GM13976 (cell line): ENCODE measurements at regions not wholly inside any gene's neighbourhood (a gene's known extent, or its start where the extent isn't known, plus 50 kb on each side); places are given as distances from the start of the nearest gene placed in this dataset.

ENCODE experiments used
- DNase-seq: peaks from one replicate; pipeline ENCODE4 v3.0.0; 2012; ENCODE audit warnings: low spot score
- CTCF ChIP-seq: IDR thresholded peaks from 2 replicates; pipeline ENCODE4 v1.5.1; 2012; ENCODE audit warnings: borderline replicate concordance, mild to moderate bottlenecking; ENCODE audit not compliant: insufficient read depth; ENCODE audit errors: extremely low read depth, missing control alignments, control extremely low read depth
- in situ Hi-C: fragments of 300-500 bp; cut with MboI; formaldehyde crosslinking; loops from one replicate; pipeline ENCODE4 v1.12.0; 2022; ENCODE audit warnings: low sequenced_read_pairs, mixed read lengths, inconsistent platforms; ENCODE audit not compliant: unreplicated experiment

GRCh38 chr6:1135726-1136414 is 176.0 kb upstream of the FOXQ1 start:
- in situ Hi-C loops, result no loop called here
- no peak for DNase-seq
- TF ChIP-seq CTCF, result no peak

- no peak for TF ChIP-seq CTCF
- DNase-seq, result no peak
- in situ Hi-C loops, result no loop called here
Observed at GRCh38 chr6:1131285-1132079, 180.4 kb upstream of the FOXQ1 start.

GRCh38 chr6:1130709-1131108 is 181.2 kb upstream of the FOXQ1 start:
- no peak for DNase-seq
- in situ Hi-C loops, result no loop called here
- no peak for TF ChIP-seq CTCF

GRCh38 chr6:1129131-1129530 is 182.8 kb upstream of the FOXQ1 start:
- in situ Hi-C loops, result no loop called here
- no peak for TF ChIP-seq CTCF
- no peak for DNase-seq

GRCh38 chr6:1127597-1128288 is 184.2 kb upstream of the FOXQ1 start:
- no peak for DNase-seq
- in situ Hi-C loops, result no loop called here

GRCh38 chr6:1127129-1127528 is 184.8 kb upstream of the FOXQ1 start:
- TF ChIP-seq CTCF, result no peak
- no peak for DNase-seq
- in situ Hi-C loops, result no loop called here

More at GRCh38 chr6:1127597-1128288, 184.2 kb upstream of the FOXQ1 start:
- TF ChIP-seq CTCF, result no peak
